Panc1 (cell line): ENCODE measurements at regions not wholly inside any gene's neighbourhood (a gene's known extent, or its start where the extent isn't known, plus 50 kb on each side); places are given as distances from the start of the nearest gene placed in this dataset.

ENCODE experiments used
- ATAC-seq: fragments of 200-7000 bp; cut with Tn5 transposase; 2 replicates; pipeline ENCODE4 v1.9.1; 2020; ENCODE audit warnings: mild to moderate bottlenecking, moderate library complexity
- BruUV-seq: library from RNA; stranded (reverse); fragments of 400-500 nt; replicated peaks from 2 replicates; lab custom pipeline; 2021; lab: Mats Ljungman, UMichigan
- CTCF ChIA-PET: fragments of 300-600 bp; sonication (Branson Sonifier 250); formaldehyde crosslinking; loops from one replicate; lab custom pipeline; 2022; ENCODE audit warnings: antibody characterized with exemption; lab: Charles Lee
- POLR2A ChIA-PET: fragments of 300-600 bp; sonication (Branson Sonifier 250); formaldehyde crosslinking; loops from one replicate; lab custom pipeline; 2022; ENCODE audit warnings: antibody characterized with exemption; lab: Charles Lee
- DNase-seq: peaks from one replicate; pipeline ENCODE4 v3.0.0-alpha.2; 2010; ENCODE audit warnings: low read depth, low spot score
- H3K27ac ChIP-seq: 2 replicates; pipeline ENCODE4 v1.5.1; 2011; ENCODE audit warnings: mild to moderate bottlenecking, low read length, inconsistent platforms
- H3K27me3 ChIP-seq: fragments of 200-500 bp; sonication (Bioruptor generic); 2 replicates; pipeline ENCODE4 v1.6.0; 2014; ENCODE audit warnings: low read length, inconsistent platforms; ENCODE audit not compliant: control insufficient read depth, insufficient read depth
- H3K36me3 ChIP-seq: fragments of 200-500 bp; sonication (Bioruptor generic); 2 replicates; pipeline ENCODE4 v1.5.1; 2014; ENCODE audit warnings: inconsistent platforms, mild to moderate bottlenecking, low read length, moderate library complexity; ENCODE audit not compliant: control insufficient read depth, insufficient read depth
- H3K4me1 ChIP-seq: 2 replicates; pipeline ENCODE4 v1.5.1; 2011; ENCODE audit warnings: inconsistent platforms, mild to moderate bottlenecking, low read length, moderate library complexity; ENCODE audit not compliant: control insufficient read depth, insufficient read depth
- H3K4me3 ChIP-seq, 2 experiments: 2 replicates each; pipeline ENCODE4 v1.5.1; 2011 to 2012; ENCODE audit warnings: low read depth in 2 of 2, low read length in 2 of 2, mild to moderate bottlenecking in 2 of 2, inconsistent platforms in 1 of 2, moderate library complexity in 1 of 2
- H3K9me3 ChIP-seq: fragments of 200-500 bp; sonication (Bioruptor generic); 2 replicates; pipeline ENCODE4 v1.5.1; 2014; ENCODE audit warnings: low read depth, mild to moderate bottlenecking, inconsistent platforms, low read length, moderate library complexity; ENCODE audit not compliant: control insufficient read depth, insufficient read depth
- POLR2AphosphoS5 ChIP-seq: IDR thresholded peaks from 2 replicates; pipeline ENCODE4 v1.6.1; 2012; ENCODE audit warnings: mild to moderate bottlenecking, low read depth, low read length, moderate library complexity
- TCF7L2 ChIP-seq: IDR thresholded peaks from 2 replicates; pipeline ENCODE4 v1.6.1; 2011; ENCODE audit warnings: mild to moderate bottlenecking, low read depth, low read length, inconsistent platforms
- in situ Hi-C: cut with HindIII; loops from 2 replicates; pipeline ENCODE4 v1.10.0; 2016; ENCODE audit warnings: low sequenced_read_pairs, low pct_unique_long_range_greater_than_20kb
- intact Hi-C: fragments of 100-400 bp; cut with micrococcal nuclease; formaldehyde crosslinking; loops from one replicate; pipeline ENCODE4 v1.10.0; 2022; ENCODE audit not compliant: unreplicated experiment
- TF ChIP-seq, protein P1 (sequence below): fragments of 450-650 bp; IDR thresholded peaks from 2 replicates; pipeline ENCODE4 v1.5.1; 2017; ENCODE audit warnings: mild to moderate bottlenecking
- TF ChIP-seq, protein P2 (sequence below), 2 experiments: IDR thresholded peaks; 2 replicates each; pipeline ENCODE4 v1.6.1; 2011 to 2012; ENCODE audit warnings: low read depth in 2 of 2, control low read depth in 1 of 2, low read length in 1 of 2, mild to moderate bottlenecking in 1 of 2, moderate library complexity in 1 of 2; ENCODE audit not compliant: insufficient read depth in 1 of 2

DNA sequence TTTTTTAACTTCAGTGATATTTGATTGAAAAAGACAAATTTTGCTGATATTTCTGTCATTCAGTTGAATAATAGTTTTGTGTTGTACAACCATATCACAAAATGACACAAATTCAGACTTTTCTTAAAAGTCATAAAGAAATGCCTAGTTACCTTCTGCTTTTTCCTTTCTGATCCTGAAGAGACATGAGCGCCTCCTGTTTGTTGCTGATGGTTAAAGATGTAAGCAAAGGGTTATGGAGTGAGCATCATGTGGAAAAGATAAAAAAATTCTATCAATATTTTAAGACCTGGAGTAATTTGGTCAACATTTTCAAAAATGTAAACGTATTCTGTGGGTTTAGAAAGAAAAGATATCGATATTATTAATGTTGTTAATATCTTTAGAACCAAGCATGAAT is 669.9 kb upstream of the NR3C2 start:
- ChIA-PET POLR2A (no interaction called here), CTCF (no interaction called here)
- TF ChIP-seq, protein P1, sequence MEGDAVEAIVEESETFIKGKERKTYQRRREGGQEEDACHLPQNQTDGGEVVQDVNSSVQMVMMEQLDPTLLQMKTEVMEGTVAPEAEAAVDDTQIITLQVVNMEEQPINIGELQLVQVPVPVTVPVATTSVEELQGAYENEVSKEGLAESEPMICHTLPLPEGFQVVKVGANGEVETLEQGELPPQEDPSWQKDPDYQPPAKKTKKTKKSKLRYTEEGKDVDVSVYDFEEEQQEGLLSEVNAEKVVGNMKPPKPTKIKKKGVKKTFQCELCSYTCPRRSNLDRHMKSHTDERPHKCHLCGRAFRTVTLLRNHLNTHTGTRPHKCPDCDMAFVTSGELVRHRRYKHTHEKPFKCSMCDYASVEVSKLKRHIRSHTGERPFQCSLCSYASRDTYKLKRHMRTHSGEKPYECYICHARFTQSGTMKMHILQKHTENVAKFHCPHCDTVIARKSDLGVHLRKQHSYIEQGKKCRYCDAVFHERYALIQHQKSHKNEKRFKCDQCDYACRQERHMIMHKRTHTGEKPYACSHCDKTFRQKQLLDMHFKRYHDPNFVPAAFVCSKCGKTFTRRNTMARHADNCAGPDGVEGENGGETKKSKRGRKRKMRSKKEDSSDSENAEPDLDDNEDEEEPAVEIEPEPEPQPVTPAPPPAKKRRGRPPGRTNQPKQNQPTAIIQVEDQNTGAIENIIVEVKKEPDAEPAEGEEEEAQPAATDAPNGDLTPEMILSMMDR = no peak
- TF ChIP-seq, protein P2, sequence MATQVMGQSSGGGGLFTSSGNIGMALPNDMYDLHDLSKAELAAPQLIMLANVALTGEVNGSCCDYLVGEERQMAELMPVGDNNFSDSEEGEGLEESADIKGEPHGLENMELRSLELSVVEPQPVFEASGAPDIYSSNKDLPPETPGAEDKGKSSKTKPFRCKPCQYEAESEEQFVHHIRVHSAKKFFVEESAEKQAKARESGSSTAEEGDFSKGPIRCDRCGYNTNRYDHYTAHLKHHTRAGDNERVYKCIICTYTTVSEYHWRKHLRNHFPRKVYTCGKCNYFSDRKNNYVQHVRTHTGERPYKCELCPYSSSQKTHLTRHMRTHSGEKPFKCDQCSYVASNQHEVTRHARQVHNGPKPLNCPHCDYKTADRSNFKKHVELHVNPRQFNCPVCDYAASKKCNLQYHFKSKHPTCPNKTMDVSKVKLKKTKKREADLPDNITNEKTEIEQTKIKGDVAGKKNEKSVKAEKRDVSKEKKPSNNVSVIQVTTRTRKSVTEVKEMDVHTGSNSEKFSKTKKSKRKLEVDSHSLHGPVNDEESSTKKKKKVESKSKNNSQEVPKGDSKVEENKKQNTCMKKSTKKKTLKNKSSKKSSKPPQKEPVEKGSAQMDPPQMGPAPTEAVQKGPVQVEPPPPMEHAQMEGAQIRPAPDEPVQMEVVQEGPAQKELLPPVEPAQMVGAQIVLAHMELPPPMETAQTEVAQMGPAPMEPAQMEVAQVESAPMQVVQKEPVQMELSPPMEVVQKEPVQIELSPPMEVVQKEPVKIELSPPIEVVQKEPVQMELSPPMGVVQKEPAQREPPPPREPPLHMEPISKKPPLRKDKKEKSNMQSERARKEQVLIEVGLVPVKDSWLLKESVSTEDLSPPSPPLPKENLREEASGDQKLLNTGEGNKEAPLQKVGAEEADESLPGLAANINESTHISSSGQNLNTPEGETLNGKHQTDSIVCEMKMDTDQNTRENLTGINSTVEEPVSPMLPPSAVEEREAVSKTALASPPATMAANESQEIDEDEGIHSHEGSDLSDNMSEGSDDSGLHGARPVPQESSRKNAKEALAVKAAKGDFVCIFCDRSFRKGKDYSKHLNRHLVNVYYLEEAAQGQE (IDR thresholded peaks at IDR 0.05; ENCODE audit: insufficient read depth in 1 of 2, low read depth in 2 of 2, low read length in 1 of 2) = no peak
- Histone ChIP-seq H3K4me1 (no peaks in the 10 kb centered on the region), H3K36me3 (no peaks in the 10 kb centered on the region), H3K9me3 (no peaks in the 10 kb centered on the region), H3K27ac (no peak overlapping the region), H3K27me3 (no peaks in the 10 kb centered on the region), H3K4me3 (no peak overlapping the region)
- ATAC-seq (no peak), DNase-seq (no peak)
- intact Hi-C loops = no loop called here
- no TSS peak for BruUV-seq
- in situ Hi-C loops = no loop called here

DNA sequence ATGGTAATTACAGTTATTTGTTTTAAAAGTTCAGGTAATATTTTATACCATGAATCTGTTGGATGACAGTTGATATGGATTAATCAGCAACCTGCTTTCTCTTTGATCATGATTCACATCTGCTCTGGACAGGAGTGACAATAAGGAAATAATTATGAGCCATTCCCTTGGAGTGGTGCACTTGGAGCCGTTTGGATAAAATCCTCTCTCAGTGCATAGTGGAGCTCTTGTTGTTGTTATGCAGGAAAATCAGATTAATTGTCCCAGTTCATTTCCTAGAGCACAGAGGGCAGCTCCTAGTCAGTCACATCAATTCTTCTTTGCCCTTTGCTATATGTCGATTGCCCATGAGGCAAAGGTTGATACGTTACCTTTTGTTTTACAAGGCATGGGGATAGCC is 668.3 kb upstream of the NR3C2 start:
- intact Hi-C loops (no loop called here), in situ Hi-C loops (no loop called here)
- ChIA-PET POLR2A (no interaction called here), CTCF (no interaction called here)
- TF ChIP-seq TCF7L2 = no peak
- Histone ChIP-seq H3K36me3 (no peaks in the 10 kb centered on the region), H3K4me1 (no peaks in the 10 kb centered on the region), H3K27me3 (no peaks in the 10 kb centered on the region), H3K9me3 (no peaks in the 10 kb centered on the region), H3K27ac (no peak overlapping the region), H3K4me3 (no peak overlapping the region)
- DNase-seq = no peak
- BruUV-seq = no TSS peak
- no peak for ATAC-seq

DNA sequence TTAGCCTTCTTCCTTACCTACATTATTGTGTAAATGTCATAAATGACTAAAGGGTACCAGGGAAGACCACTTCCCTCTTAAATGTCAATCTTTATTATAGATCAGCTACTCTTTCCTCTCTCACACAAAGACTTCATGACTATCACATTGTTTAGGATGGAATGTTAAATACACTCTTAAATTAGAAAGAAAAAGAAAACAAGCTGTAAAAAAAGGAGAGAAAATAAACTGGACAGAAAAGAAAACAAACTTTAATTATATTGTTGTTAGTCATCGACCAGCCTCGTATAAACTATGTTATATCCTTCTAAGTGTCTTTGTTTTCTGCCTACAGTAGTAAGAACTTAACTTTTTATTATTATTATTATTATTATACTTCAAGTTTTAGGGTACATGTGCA is 666.4 kb upstream of the NR3C2 start:
- Histone ChIP-seq H3K4me1 (no peaks in the 10 kb centered on the region), H3K27ac (no peak overlapping the region), H3K27me3 (no peaks in the 10 kb centered on the region), H3K36me3 (no peaks in the 10 kb centered on the region), H3K9me3 (no peaks in the 10 kb centered on the region), H3K4me3 (no peak overlapping the region)
- DNase-seq = no peak
- intact Hi-C loops (no loop called here), in situ Hi-C loops (no loop called here)
- TF ChIP-seq TCF7L2 = no peak
- TF ChIP-seq, protein P1 = no peak
- no peak for TF ChIP-seq POLR2AphosphoS5
- TF ChIP-seq, protein P2 (IDR thresholded peaks at IDR 0.05; ENCODE audit: insufficient read depth in 1 of 2, low read depth in 2 of 2, low read length in 1 of 2) = no peak
- POLR2A ChIA-PET = no interaction called here
- BruUV-seq = no TSS peak
- CTCF ChIA-PET = no interaction called here
- no peak for ATAC-seq
